ENCODE measurements at regions not wholly inside any gene's neighbourhood (a gene's known extent, or its start where the extent isn't known, plus 50 kb on each side); places are given as distances from the start of the nearest gene placed in this dataset.

- TF ChIP-seq, protein P1, sequence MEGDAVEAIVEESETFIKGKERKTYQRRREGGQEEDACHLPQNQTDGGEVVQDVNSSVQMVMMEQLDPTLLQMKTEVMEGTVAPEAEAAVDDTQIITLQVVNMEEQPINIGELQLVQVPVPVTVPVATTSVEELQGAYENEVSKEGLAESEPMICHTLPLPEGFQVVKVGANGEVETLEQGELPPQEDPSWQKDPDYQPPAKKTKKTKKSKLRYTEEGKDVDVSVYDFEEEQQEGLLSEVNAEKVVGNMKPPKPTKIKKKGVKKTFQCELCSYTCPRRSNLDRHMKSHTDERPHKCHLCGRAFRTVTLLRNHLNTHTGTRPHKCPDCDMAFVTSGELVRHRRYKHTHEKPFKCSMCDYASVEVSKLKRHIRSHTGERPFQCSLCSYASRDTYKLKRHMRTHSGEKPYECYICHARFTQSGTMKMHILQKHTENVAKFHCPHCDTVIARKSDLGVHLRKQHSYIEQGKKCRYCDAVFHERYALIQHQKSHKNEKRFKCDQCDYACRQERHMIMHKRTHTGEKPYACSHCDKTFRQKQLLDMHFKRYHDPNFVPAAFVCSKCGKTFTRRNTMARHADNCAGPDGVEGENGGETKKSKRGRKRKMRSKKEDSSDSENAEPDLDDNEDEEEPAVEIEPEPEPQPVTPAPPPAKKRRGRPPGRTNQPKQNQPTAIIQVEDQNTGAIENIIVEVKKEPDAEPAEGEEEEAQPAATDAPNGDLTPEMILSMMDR (IDR thresholded peaks at IDR 0.05) = no peak
- TF ChIP-seq POLR2A (IDR thresholded peaks at IDR 0.05) = no peak
These were observed 141.8 kb downstream of the FAM161A start for GRCh38 chr2:61712060-61712459.
